CD4-positive, CD25-positive, alpha-beta regulatory T cell (primary cell): ENCODE measurements at regions not wholly inside any gene's neighbourhood (a gene's known extent, or its start where the extent isn't known, plus 50 kb on each side); places are given as distances from the start of the nearest gene placed in this dataset.
"Not testable (repeated sequence)": the region's sequence is repeated elsewhere in the genome, so short reads cannot be mapped to it uniquely, and the experiment has no call there.

Experiments used
- ATAC-seq, 2 donors: fragments of 150-1000 bp; cut with Tn5 transposase; one replicate each; pipeline ENCODE4 v1.10.0; 2021; ENCODE audit warnings: low read depth in 2 of 2, moderate number of reproducible peaks in 2 of 2, moderate library complexity in 1 of 2
- DNase-seq, 3 donors: peaks; one replicate each; pipeline versions ENCODE4 v3.0.0 to v3.0.0-alpha.2; 2012 to 2022; ENCODE audit warnings: mixed read lengths in 1 of 3
- H3K27ac ChIP-seq: one replicate; pipeline ENCODE4 v1.7.0; 2013; ENCODE audit warnings: mild to moderate bottlenecking, low read length; ENCODE audit not compliant: insufficient read depth, poor library complexity, severe bottlenecking
- H3K27me3 ChIP-seq: one replicate; pipeline ENCODE4 v1.7.0; 2013; ENCODE audit warnings: low read length; ENCODE audit not compliant: control insufficient read depth, insufficient read depth
- H3K36me3 ChIP-seq: one replicate; pipeline ENCODE4 v1.7.0; 2013; ENCODE audit warnings: mild to moderate bottlenecking, low read length, moderate library complexity; ENCODE audit not compliant: control insufficient read depth, insufficient read depth
- H3K4me1 ChIP-seq: 2 replicates; pipeline ENCODE4 v1.7.0; 2013; ENCODE audit warnings: mild to moderate bottlenecking, low read length; ENCODE audit not compliant: insufficient read depth, control insufficient read depth, poor library complexity, severe bottlenecking
- H3K4me3 ChIP-seq: one replicate; pipeline ENCODE4 v1.7.0; 2013; ENCODE audit warnings: low read depth, mild to moderate bottlenecking, low read length, moderate library complexity
- H3K9me3 ChIP-seq, 2 experiments: 1 replicate in 1 of 2; 2 replicates in 1 of 2; pipeline ENCODE4 v1.7.0; 2013; ENCODE audit warnings: low read length in 2 of 2, mild to moderate bottlenecking in 1 of 2, moderate library complexity in 1 of 2; ENCODE audit not compliant: control insufficient read depth in 2 of 2
- H3K27ac Mint-ChIP-seq, 3 donors: one replicate each; pipeline ENCODE4 v1.8.0; 2020 to 2022; ENCODE audit warnings: mild to moderate bottlenecking in 3 of 3, mixed read lengths in 3 of 3, moderate library complexity in 2 of 3
- H3K27me3 Mint-ChIP-seq: one replicate; pipeline ENCODE4 v1.8.0; 2022; ENCODE audit warnings: mild to moderate bottlenecking, mixed read lengths
- H3K36me3 Mint-ChIP-seq: one replicate; pipeline ENCODE4 v1.8.0; 2020; ENCODE audit warnings: mixed read lengths
- H3K4me1 Mint-ChIP-seq, 4 donors: one replicate each; pipeline ENCODE4 v1.8.0; 2020 to 2022; ENCODE audit warnings: mixed read lengths in 4 of 4, mild to moderate bottlenecking in 1 of 4
- H3K4me3 Mint-ChIP-seq, 4 donors: one replicate each; pipeline ENCODE4 v1.8.0; 2020 to 2022; ENCODE audit warnings: mild to moderate bottlenecking in 4 of 4, mixed read lengths in 4 of 4, moderate library complexity in 3 of 4
- H3K9me3 Mint-ChIP-seq, 7 donors: one replicate each; pipeline ENCODE4 v1.8.0; 2020 to 2022; ENCODE audit warnings: mixed read lengths in 7 of 7, mild to moderate bottlenecking in 3 of 7, moderate library complexity in 2 of 7

DNA sequence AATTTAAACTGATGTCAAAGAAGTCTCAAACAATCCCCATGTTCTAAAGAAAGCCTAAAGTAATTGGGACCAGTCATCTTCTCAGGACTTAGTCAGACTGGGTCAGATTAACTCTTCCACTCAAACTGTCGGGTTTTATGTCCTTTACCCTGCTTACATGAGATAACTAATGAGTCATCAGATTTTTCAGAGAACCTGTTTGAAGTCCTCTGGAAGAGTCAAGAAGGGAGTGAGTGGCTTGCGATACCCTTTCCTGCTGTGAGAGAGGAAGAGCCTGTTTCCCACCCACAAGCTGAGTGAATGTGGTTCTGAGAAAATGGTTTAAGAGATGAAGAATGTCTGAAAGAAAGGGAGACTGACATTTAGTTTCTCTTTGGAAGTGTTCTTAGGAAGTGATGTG, 1866.7 kb upstream of the C9orf72 start:
- Histone ChIP-seq H3K36me3 (no peaks in the 10 kb centered on the region), H3K27me3 (no peaks in the 10 kb centered on the region), H3K4me3 (no peak overlapping the region), H3K4me1 (no peaks in the 10 kb centered on the region), H3K9me3 (no peaks in the 10 kb centered on the region), H3K27ac (no peak overlapping the region)
- Mint-ChIP-seq H3K9me3 (peaks cover 0 to 14% (median 4%) of the 10 kb centered on the region in 7 donors), H3K36me3 (no peaks in the 10 kb centered on the region), H3K27ac (no peak overlapping the region), H3K4me1 (no peaks in the 10 kb centered on the region), H3K27me3 (no peaks in the 10 kb centered on the region), H3K4me3 (no peak overlapping the region)
- no peak for DNase-seq
- ATAC-seq, result no peak

DNA sequence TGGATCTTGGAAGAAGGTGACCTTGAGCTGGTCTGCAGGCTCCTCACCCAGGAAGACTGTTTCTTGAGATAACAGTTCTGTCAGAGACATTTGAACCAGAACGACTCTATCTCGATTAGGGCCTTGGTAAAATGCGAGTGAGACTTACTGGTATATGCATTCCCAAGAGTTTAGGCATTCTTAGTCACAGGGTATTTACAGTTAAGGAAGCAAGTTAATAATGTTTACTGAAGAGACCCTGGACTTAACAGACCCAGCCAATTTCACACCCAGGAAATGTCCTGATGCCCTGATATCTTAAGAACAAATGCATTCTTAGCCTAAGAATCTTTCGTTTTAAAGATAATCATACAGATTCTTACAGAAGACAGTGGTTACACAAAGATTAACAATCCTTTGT, 1867.2 kb upstream of the C9orf72 start:
- H3K4me1 Mint-ChIP-seq, result no peaks in the 10 kb centered on the region
- Histone ChIP-seq H3K27ac (no peak overlapping the region), H3K27me3 (no peaks in the 10 kb centered on the region), H3K4me3 (no peak overlapping the region), H3K36me3 (no peaks in the 10 kb centered on the region), H3K9me3 (no peaks in the 10 kb centered on the region), H3K4me1 (no peaks in the 10 kb centered on the region)
- H3K9me3 Mint-ChIP-seq, result peaks cover 0 to 17% (median 4%) of the 10 kb centered on the region in 7 donors
- no peaks in the 10 kb centered on the region for H3K27me3 Mint-ChIP-seq
- no peak overlapping the region for H3K4me3 Mint-ChIP-seq
- H3K36me3 Mint-ChIP-seq, result no peaks in the 10 kb centered on the region
- DNase-seq, result no peak
- ATAC-seq, result no peak
- H3K27ac Mint-ChIP-seq, result no peak overlapping the region

DNA sequence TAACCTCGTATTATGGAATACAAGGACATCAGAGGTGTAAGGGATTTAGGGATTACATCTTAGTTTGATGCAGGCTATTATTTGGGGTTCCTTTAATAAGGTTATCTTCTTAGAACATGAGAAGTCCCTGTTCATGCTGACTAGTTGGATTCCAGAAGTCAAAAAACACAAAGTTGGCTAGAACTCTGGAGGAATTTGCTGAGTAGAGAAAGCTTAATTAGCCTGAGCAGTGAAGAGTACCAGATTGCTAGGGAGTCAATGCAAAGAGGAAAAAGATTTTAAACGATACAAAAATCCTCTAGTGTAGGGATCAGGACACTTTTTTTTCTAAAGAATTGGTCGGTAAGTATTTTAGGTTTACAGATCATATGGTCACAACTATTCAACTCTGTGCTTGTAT, 1872.5 kb upstream of the C9orf72 start:
- Histone ChIP-seq H3K36me3 (no peaks in the 10 kb centered on the region), H3K27ac (no peak overlapping the region), H3K4me1 (no peaks in the 10 kb centered on the region), H3K9me3 (peaks cover 0 to 3% of the 10 kb centered on the region in 2 experiments), H3K4me3 (no peak overlapping the region), H3K27me3 (no peaks in the 10 kb centered on the region)
- Mint-ChIP-seq H3K27ac (no peak overlapping the region), H3K4me3 (no peak overlapping the region), H3K27me3 (no peaks in the 10 kb centered on the region), H3K4me1 (no peaks in the 10 kb centered on the region), H3K9me3 (peaks cover 1 to 17% (median 7%) of the 10 kb centered on the region in 7 donors), H3K36me3 (no peaks in the 10 kb centered on the region)
- DNase-seq (no peak), ATAC-seq (no peak)

DNA sequence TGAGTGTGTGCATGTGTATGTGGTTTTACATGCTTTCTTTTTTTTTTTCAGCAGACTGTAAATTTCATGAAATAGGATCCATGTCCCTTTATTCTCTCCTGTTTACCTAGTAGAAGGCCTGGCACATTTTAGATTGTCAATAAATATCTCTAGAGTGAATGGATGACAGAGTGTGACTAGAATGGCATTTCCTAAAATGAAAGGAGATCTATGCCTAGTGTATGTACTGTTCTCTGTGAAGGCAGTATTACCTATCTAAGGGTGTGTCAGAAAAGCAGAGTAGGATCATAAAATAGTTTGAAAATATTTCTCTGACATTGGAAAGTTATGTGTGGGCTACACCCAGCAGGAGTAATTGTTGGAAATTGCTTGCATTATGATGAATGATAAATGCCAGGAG, 1876.0 kb upstream of the C9orf72 start:
- H3K9me3 ChIP-seq, result peaks cover 0 to 3% of the 10 kb centered on the region in 2 experiments
- Mint-ChIP-seq H3K4me3 (no peak overlapping the region), H3K4me1 (no peaks in the 10 kb centered on the region), H3K36me3 (no peaks in the 10 kb centered on the region), H3K27ac (no peak overlapping the region), H3K9me3 (peaks cover 0 to 20% (median 8%) of the 10 kb centered on the region in 7 donors), H3K27me3 (no peaks in the 10 kb centered on the region)
- ATAC-seq (no peak), DNase-seq (no peak)
- no peaks in the 10 kb centered on the region for H3K27me3 ChIP-seq
- no peaks in the 10 kb centered on the region for H3K4me1 ChIP-seq
- no peak overlapping the region for H3K27ac ChIP-seq
- H3K36me3 ChIP-seq, result no peaks in the 10 kb centered on the region
- H3K4me3 ChIP-seq, result no peak overlapping the region

DNA sequence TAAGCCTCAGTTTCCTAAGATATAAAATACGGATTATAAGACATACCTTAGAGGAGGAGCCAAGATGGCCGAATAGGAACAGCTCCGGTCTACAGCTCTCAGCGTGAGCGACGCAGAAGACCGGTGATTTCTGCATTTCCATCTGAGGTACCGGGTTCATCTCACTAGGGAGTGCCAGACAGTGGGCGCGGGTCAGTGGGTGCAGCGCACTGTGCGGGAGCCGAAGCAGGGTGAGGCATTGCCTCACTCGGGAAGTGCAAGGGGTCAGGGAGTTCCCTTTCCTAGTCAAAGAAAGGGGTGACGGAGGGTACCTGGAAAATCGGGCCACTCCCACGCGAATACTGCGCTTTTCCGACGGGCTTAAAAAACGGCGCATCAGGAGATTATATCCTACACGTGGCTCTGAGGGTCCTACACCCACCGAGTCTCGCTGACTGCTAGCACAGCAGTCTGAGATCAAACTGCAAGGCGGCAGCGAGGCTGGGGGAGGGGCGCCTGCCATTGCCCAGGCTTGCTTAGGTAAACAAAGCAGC, 1877.1 kb upstream of the C9orf72 start:
- not testable (repeated sequence) for ATAC-seq, H3K27ac Mint-ChIP-seq, H3K36me3 ChIP-seq, H3K4me1 ChIP-seq, H3K4me3 ChIP-seq, H3K4me3 Mint-ChIP-seq, H3K27ac ChIP-seq, H3K4me1 Mint-ChIP-seq, H3K9me3 ChIP-seq, H3K27me3 Mint-ChIP-seq, H3K27me3 ChIP-seq, H3K36me3 Mint-ChIP-seq, DNase-seq
- peaks cover 0 to 17% (median 4%) of the 10 kb centered on the region in 7 donors for H3K9me3 Mint-ChIP-seq

DNA sequence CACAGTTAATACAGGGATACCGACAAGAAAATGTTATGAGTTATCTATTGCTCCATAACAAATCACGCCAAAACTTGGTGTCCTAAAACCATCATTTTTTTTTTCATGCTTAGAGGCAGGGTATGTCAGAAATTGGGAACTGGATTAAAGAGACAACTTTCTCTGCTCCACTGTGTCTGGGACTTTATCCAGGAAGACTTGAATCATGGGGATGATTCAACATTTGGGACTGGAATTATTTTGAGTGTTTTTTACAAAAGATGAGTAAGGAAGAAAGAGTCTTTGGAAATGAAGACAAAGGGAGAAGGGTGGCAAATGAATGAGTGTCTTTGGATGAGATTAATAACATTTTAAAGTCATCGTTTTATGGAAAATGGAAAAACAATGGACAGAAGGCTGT, 1883.7 kb upstream of the C9orf72 start:
- no peak overlapping the region for H3K4me3 Mint-ChIP-seq
- no peaks in the 10 kb centered on the region for H3K27me3 Mint-ChIP-seq
- no peak for DNase-seq
- H3K9me3 ChIP-seq, result peaks cover 0 to 2% of the 10 kb centered on the region in 2 experiments
- peaks cover 0 to 33% (median 10%) of the 10 kb centered on the region in 7 donors for H3K9me3 Mint-ChIP-seq
- no peak overlapping the region for H3K27ac Mint-ChIP-seq
- no peaks in the 10 kb centered on the region for H3K4me1 Mint-ChIP-seq
- H3K27ac ChIP-seq, result no peak overlapping the region
- no peak overlapping the region for H3K4me3 ChIP-seq
- H3K36me3 Mint-ChIP-seq, result no peaks in the 10 kb centered on the region
- H3K27me3 ChIP-seq, result no peaks in the 10 kb centered on the region
- no peak for ATAC-seq
- no peaks in the 10 kb centered on the region for H3K36me3 ChIP-seq
- no peaks in the 10 kb centered on the region for H3K4me1 ChIP-seq

DNA sequence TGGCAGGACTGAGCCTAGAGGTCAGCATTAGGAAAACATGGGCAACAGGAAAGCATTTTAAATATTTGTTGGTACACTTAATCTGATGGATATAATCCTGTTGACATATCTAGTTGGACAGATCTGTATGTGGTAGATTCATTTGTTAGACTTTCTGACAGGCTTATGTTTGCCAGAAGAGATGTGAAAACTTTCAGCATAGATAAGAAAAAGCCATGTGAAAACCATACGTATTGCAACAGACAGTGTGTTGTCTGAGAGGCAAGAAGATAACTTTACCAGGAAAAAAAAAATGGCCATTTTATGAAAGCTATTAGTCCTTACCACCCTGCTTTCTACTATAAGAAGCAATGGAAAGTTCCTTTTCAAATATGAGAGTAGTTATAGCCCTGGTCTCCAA, 1902.2 kb upstream of the C9orf72 start:
- Mint-ChIP-seq H3K4me3 (no peak overlapping the region), H3K9me3 (peaks cover 0 to 10% (median 4%) of the 10 kb centered on the region in 7 donors), H3K27ac (no peak overlapping the region), H3K27me3 (no peaks in the 10 kb centered on the region), H3K36me3 (no peaks in the 10 kb centered on the region), H3K4me1 (no peaks in the 10 kb centered on the region)
- no peaks in the 10 kb centered on the region for H3K27me3 ChIP-seq
- H3K4me1 ChIP-seq, result no peaks in the 10 kb centered on the region
- no peak for ATAC-seq
- no peaks in the 10 kb centered on the region for H3K36me3 ChIP-seq
- no peak for DNase-seq
- H3K4me3 ChIP-seq, result no peak overlapping the region
- no peaks in the 10 kb centered on the region for H3K9me3 ChIP-seq
- H3K27ac ChIP-seq, result no peak overlapping the region

DNA sequence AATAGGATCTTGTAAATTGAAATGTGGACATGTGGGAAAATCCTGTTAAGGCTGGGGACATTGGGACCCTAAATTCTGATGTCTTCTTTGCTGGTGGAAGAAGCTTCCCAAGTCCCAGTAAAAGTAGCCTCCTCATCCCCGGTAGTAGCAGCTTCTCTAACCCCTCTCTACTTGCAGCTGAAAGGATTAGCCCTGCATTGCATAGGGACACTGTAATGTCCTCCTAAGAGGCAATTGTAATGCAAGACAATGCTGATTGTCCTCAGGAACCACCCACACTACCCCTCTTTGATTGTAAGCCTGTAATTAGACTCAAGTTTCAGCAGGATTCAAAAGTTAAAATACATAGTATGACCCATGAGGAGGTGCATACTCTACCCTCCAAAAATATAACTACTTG, 1938.4 kb upstream of the C9orf72 start:
- H3K9me3 Mint-ChIP-seq, result peaks cover 2 to 19% (median 7%) of the 10 kb centered on the region in 7 donors
- H3K27me3 Mint-ChIP-seq, result no peaks in the 10 kb centered on the region
- H3K36me3 Mint-ChIP-seq, result no peaks in the 10 kb centered on the region
- Histone ChIP-seq H3K4me3 (no peak overlapping the region), H3K36me3 (no peaks in the 10 kb centered on the region), H3K4me1 (no peaks in the 10 kb centered on the region), H3K27me3 (no peaks in the 10 kb centered on the region), H3K9me3 (peaks cover 0 to 4% of the 10 kb centered on the region in 2 experiments), H3K27ac (no peak overlapping the region)
- DNase-seq (no peak), ATAC-seq (no peak)
- no peak overlapping the region for H3K4me3 Mint-ChIP-seq
- no peak overlapping the region for H3K27ac Mint-ChIP-seq
- no peaks in the 10 kb centered on the region for H3K4me1 Mint-ChIP-seq
